SK-N-SH treated with all-trans-retinoic acid at 6 μM for 48 hours (cell line): ENCODE measurements at regions not wholly inside any gene's neighbourhood (a gene's known extent, or its start where the extent isn't known, plus 50 kb on each side); places are given as distances from the start of the nearest gene placed in this dataset.

Experiments used
- CSRNP3 ChIP-seq: fragments of 250-450 bp; sonication (Bioruptor Pico); IDR thresholded peaks from 2 replicates; pipeline ENCODE4 v1.5.1; 2021; ENCODE audit warnings: mild to moderate bottlenecking, moderate library complexity
- RARB ChIP-seq: fragments of 250-450 bp; sonication (Bioruptor Pico); IDR thresholded peaks from 2 replicates; pipeline ENCODE4 v1.8.0; 2021; ENCODE audit warnings: mild to moderate bottlenecking, moderate library complexity
- ZFP30 ChIP-seq: fragments of 450-650 bp; formaldehyde crosslinking; IDR thresholded peaks from 2 replicates; pipeline ENCODE4 v1.5.0; 2022; ENCODE audit warnings: mild to moderate bottlenecking, moderate library complexity

GRCh38 chr9:11833056-11833455, 860.1 kb upstream of the TYRP1 start:
- TF ChIP-seq RARB (CRISPR knock-in tag) (no peak), ZFP30 (CRISPR knock-in tag) (no peak), CSRNP3 (CRISPR knock-in tag) (no peak)
